GM12878 (cell line): ENCODE measurements at regions not wholly inside any gene's neighbourhood (a gene's known extent, or its start where the extent isn't known, plus 50 kb on each side); places are given as distances from the start of the nearest gene placed in this dataset.

Source experiments
- CREB1 ChIP-seq: IDR thresholded peaks from 2 replicates; pipeline ENCODE4 v1.6.1; 2012; ENCODE audit warnings: low read depth, mild to moderate bottlenecking, inconsistent platforms
- CREM ChIP-seq: IDR thresholded peaks from 2 replicates; pipeline ENCODE4 v1.6.1; 2014; ENCODE audit warnings: antibody characterized with exemption, low read depth
- EP300 ChIP-seq, 2 experiments: fragments of 150-350 bp in 1 of 2; IDR thresholded peaks; 2 replicates each; pipeline ENCODE4 v1.6.1; 2011 to 2012; ENCODE audit warnings: low read depth in 2 of 2, low read length in 2 of 2, borderline replicate concordance in 1 of 2, improper control_type of control experiment in 1 of 2, inconsistent platforms in 1 of 2; ENCODE audit not compliant: control insufficient read depth in 1 of 2
- GABPA ChIP-seq: IDR thresholded peaks from 2 replicates; pipeline ENCODE4 v1.6.1; 2014; ENCODE audit warnings: antibody characterized with exemption, low read depth, mild to moderate bottlenecking, inconsistent platforms
- IRF4 ChIP-seq: IDR thresholded peaks from 2 replicates; pipeline ENCODE4 v1.6.1; 2011; ENCODE audit warnings: low read depth, low read length
- POLR2A ChIP-seq: IDR thresholded peaks from 2 replicates; pipeline ENCODE4 v1.6.1; 2011; ENCODE audit warnings: low read depth, mild to moderate bottlenecking, low read length
- RAD51 ChIP-seq: fragments of 450-650 bp; IDR thresholded peaks from 2 replicates; pipeline ENCODE4 v1.6.1; 2016; ENCODE audit warnings: moderate library complexity, mild to moderate bottlenecking, inconsistent platforms
- TF ChIP-seq, protein P1 (sequence below), 3 experiments: IDR thresholded peaks in 2 of 3; conservative IDR thresholded peaks in 1 of 3; 2 replicates each; pipeline ENCODE4 v1.5.1; 2011; ENCODE audit warnings: low read depth in 3 of 3, low read length in 3 of 3, mild to moderate bottlenecking in 3 of 3, control low read depth in 2 of 3, moderate library complexity in 2 of 3, inconsistent platforms in 1 of 3, mixed read lengths in 1 of 3; ENCODE audit not compliant: control insufficient read depth in 2 of 3, insufficient read depth in 1 of 3; ENCODE audit errors: extremely low read depth in 1 of 3
- TF ChIP-seq, protein P2 (sequence below): IDR thresholded peaks from 2 replicates; pipeline ENCODE4 v1.6.1; 2012; ENCODE audit warnings: mild to moderate bottlenecking, low read depth, low read length

DNA sequence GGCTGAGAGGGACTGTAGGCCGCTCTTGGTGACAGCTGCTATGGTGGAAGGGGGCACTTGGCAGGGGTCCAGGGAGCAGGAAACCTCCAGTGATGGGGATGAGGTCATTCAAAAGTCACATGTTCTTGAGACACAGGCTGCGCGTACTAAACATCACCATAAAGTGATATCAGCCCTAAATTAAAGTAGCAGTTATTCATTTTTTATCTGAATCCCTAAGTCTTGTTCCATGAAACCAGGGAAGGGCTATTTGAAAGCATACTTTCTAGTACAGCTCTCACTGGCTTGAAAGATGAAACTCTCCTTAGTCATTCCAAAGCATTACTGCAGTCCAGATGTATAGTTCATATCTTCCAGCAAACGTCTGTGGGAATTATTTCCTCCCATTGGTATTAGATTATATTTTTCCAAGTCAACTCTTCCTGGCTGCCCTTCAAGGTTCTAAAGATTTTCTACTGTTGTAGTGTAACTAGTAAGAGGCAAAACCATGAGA lies 373.1 kb downstream of the CD109 start:
- TF ChIP-seq CREB1 (no peak), POLR2A (no peak), CREM (no peak), IRF4 (no peak), GABPA (no peak), EP300 (IDR thresholded peaks at IDR 0.05; ENCODE audit: borderline replicate concordance in 1 of 2, control insufficient read depth in 1 of 2, low read depth in 2 of 2, low read length in 2 of 2) (no peak), RAD51 (no peak)
- TF ChIP-seq, protein P1, sequence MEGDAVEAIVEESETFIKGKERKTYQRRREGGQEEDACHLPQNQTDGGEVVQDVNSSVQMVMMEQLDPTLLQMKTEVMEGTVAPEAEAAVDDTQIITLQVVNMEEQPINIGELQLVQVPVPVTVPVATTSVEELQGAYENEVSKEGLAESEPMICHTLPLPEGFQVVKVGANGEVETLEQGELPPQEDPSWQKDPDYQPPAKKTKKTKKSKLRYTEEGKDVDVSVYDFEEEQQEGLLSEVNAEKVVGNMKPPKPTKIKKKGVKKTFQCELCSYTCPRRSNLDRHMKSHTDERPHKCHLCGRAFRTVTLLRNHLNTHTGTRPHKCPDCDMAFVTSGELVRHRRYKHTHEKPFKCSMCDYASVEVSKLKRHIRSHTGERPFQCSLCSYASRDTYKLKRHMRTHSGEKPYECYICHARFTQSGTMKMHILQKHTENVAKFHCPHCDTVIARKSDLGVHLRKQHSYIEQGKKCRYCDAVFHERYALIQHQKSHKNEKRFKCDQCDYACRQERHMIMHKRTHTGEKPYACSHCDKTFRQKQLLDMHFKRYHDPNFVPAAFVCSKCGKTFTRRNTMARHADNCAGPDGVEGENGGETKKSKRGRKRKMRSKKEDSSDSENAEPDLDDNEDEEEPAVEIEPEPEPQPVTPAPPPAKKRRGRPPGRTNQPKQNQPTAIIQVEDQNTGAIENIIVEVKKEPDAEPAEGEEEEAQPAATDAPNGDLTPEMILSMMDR (IDR thresholded peaks at IDR 0.05 in 2 of 3, conservative IDR thresholded peaks at IDR 0.05 in 1 of 3; ENCODE audit: control insufficient read depth in 2 of 3, extremely low read depth in 1 of 3, insufficient read depth in 1 of 3, low read depth in 3 of 3, low read length in 3 of 3): no peak
- TF ChIP-seq, protein P2, sequence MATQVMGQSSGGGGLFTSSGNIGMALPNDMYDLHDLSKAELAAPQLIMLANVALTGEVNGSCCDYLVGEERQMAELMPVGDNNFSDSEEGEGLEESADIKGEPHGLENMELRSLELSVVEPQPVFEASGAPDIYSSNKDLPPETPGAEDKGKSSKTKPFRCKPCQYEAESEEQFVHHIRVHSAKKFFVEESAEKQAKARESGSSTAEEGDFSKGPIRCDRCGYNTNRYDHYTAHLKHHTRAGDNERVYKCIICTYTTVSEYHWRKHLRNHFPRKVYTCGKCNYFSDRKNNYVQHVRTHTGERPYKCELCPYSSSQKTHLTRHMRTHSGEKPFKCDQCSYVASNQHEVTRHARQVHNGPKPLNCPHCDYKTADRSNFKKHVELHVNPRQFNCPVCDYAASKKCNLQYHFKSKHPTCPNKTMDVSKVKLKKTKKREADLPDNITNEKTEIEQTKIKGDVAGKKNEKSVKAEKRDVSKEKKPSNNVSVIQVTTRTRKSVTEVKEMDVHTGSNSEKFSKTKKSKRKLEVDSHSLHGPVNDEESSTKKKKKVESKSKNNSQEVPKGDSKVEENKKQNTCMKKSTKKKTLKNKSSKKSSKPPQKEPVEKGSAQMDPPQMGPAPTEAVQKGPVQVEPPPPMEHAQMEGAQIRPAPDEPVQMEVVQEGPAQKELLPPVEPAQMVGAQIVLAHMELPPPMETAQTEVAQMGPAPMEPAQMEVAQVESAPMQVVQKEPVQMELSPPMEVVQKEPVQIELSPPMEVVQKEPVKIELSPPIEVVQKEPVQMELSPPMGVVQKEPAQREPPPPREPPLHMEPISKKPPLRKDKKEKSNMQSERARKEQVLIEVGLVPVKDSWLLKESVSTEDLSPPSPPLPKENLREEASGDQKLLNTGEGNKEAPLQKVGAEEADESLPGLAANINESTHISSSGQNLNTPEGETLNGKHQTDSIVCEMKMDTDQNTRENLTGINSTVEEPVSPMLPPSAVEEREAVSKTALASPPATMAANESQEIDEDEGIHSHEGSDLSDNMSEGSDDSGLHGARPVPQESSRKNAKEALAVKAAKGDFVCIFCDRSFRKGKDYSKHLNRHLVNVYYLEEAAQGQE: no peak
